Stimulated activated CD8-positive, alpha-beta memory T cell treated with anti-CD3 and anti-CD28 coated beads, Interleukin-15, amount 100 ng/mL, for 1 hour (primary cell): ENCODE measurements at regions not wholly inside any gene's neighbourhood (a gene's known extent, or its start where the extent isn't known, plus 50 kb on each side); places are given as distances from the start of the nearest gene placed in this dataset.
"Not testable (repeated sequence)": the region's sequence is repeated elsewhere in the genome, so short reads cannot be mapped to it uniquely, and the experiment has no call there.

Experiments used
- DNase-seq: peaks from one replicate; pipeline ENCODE4 v3.0.0-alpha.2; 2020; ENCODE audit warnings: low read depth

GRCh38 chr10:129165076-129165720 is 301.8 kb upstream of the MGMT start:
- no peak for DNase-seq

DNA sequence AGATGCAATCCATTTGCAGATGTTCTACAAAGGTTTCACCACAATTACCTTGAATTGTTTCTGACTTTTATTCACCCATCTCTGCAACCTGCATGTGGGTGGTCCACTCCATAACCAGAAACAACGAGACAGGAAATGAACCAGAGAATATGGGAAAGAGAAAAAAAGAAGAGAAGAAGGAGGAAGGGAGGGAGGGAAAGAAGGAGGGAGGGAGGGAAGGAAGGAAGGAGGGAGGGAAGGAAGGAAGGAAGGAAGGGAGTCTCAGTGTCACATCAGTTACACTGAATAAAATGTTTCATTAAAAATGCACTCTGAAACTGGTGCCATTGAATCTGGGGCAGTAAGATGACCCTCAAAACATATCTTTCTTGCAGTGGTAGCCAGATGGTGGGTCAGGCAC is 301.3 kb upstream of the MGMT start:
- DNase-seq: no peak

- DNase-seq: no peak
These were observed 298.4 kb upstream of the MGMT start for GRCh38 chr10:129168660-129169059.

DNA sequence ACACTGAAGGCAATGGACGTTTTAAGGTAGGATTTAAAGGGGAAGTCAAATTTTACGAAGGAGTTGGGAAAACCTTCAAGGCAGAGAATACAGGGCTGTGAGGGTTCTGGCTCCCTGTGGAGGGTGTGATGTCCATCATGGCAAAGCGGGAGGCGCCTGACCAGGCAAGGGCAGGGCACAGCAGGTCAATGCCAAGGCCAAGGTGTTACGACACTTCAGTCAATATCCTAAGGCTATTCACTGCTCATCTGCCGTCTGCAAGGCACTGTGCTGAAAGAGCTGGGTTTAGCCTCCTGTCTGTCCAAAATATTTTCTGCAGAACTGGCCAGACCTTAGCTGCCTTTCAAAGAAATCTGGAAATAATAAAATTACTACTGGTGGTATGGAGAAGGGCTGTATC is 297.9 kb upstream of the MGMT start:
- no peak for DNase-seq

GRCh38 chr10:129170812-129171211 is 296.2 kb upstream of the MGMT start:
- no peak for DNase-seq

DNA sequence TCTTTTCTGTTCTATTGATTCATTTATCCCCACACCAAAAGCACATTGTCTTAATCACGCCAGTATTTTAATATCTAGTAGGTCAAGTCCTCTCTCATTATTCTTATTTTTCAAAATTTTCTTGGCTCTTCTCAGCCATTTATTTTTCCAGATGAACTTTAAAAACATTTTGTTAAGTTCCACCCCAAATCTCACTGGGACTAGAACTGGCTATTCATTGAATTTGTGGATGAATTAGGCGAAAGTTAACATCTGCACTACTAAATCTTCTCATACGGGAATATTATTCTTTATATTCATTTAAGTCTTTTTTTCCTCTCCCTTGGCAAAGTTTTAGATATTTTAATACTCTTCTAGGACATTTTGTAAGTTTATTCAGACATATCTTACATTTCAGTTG is 295.2 kb upstream of the MGMT start:
- DNase-seq: no peak

GRCh38 chr10:129174232-129175014 is 292.6 kb upstream of the MGMT start:
- DNase-seq: no peak

DNA sequence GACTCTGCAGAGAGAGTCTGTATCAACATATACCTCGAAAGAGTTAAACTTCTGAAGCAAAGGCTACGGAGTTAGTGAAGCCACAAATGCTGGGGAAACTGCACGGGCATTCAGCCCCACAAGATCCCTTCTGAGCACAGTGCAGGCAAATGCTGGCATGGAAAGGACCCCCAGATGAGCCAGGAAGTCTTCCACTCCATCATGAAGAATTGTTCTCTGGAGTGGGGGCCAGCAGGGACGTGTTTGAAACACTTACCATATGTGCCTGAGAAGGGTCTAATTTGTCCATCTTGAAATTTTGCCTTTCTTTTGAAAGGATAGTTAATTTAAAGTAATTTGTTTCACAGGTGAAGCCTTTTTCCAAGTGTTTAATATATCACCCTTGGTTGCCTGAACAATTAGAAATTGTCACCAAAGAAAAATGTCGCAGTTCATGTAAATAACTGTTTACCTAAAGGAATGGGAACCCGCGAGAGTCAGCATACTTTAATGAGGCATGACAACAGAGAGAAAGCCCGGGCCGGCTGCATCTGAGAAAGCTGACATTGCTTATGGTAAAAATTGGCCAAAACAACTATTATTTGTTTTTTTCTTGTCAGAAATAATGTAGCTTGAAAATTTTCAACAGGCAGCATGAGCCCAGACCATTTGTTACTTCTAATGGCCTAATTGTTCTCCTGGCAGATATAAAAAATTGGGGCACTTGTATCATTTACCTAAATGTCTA is 287.6 kb upstream of the MGMT start:
- no peak for DNase-seq

- no peak for DNase-seq
These were observed 286.9 kb upstream of the MGMT start for GRCh38 chr10:129179972-129180678.

DNA sequence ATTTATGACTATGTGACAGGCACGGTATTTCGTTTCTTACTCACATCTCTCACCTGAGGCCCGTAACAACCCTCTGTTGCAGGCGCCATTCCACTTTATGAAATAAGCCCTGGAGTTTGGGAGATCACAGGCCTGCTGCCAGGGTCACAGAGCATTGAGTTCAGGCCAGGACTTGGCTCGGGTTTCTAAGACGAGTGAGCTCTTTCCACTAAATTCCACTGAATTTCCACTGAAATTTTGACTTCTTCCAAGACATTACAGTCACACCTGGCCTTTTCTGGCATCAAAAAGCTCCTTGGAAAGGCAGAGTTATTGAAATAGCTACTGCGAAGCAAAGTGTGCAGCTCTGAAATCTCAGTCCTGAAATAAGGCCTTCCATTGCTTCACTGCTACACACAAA is 282.8 kb upstream of the MGMT start:
- DNase-seq: no peak

DNA sequence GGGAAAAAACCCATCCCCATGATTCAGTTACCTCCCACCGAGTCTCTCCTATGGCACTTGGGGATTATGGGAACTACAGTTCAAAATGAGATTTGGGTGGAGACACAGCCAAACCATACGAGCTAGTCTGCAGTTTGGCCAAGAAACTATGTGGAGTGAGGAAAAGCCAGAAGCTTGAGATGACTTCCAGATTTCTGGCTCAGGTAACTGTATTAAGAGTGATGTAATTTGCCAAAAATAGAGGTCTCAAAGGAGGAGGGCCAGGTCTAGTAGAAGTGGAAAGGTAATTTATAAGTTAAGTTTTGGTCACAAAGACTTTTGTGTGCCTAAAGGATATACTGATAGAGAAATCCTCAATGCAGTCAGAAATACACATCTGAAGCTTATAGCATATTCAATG is 279.7 kb upstream of the MGMT start:
- no peak for DNase-seq

GRCh38 chr10:129191797-129192196 is 275.2 kb upstream of the MGMT start:
- no peak for DNase-seq

DNA sequence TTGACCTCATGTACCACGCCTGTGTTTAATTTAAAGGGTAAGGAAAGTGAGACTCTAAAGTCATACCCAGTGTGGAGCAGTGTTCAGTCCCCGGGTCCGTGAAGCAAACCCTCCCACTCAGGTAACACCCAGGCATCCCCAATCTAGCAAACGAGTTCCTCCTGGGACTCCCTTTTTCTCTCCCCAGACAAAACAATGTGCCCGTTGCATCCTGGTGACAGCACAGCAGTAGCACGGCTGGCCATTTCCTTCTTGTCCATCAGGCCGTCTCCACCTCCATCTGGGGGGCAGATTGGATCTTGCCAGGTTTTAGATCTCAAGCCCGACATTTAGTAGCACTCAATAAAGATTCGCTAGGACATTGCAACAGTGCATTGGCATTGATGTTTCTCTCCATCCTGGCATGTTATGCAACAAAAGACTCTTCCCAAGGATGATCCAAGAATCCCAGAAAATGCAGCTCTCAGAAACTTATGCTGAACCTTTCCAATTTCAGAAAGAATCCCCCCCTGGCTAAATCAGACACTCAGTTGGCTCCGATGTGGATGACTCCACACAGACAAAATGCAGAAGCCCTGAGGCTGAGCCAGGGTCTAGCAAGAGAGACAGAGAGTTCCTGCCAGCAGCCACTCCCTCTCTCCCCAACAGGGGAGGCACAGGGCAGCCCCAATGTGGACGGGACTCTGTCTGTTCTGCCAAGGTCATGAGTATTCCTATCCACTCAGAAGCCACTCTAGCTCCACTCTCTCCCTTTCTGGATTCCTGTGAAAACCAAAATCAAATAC is 274.5 kb upstream of the MGMT start:
- DNase-seq: no peak

DNA sequence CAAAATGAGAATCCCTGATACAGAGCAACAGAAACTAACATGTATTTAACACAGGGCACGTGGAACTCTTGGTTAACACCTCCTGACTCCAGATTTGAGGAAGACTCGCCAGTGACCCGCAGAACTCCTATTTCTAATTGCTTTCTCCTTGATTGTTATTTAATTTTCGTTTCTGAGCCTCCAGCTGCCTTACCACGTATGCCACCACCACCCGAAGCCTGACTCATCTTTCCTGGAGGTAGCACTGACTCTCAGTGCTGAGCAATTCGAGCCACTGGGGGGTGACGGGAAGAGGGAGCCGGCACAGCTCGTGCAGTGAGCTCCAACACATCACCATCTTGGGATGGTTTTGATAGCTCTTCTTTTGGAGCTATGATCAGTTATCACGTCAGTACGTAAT is 273.9 kb upstream of the MGMT start:
- DNase-seq: no peak

DNA sequence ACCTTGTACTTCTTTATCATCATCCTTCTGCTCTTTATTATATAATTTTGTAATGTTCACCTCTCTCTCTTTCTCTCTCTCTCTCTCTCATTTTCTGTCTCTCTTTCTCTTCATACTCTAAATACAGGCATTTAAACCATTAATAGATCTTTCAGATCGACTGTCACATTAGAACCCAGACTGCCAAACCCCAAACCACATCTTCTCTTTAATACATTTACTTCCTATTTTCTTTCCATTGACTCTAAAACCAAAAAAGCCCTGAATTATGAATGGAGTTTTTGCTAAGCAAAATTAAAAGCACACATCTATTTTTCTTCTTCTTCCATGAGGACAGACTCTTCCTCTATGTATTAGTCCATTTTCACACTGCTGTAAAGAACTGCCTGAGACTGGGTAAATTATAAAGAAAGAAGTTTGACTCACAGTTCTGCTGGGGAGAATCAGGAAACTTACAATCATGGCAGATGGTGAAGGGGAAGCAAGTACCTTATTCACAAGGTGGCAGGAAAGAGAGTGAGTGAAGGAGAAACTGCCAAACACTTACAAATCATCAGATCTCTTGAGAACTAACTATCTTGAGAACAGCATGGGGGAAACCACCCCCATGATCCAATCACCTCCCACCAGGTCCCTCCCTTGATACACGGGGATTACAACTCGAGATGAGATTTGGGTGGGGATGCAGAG is 272.7 kb upstream of the MGMT start:
- DNase-seq: no peak

- DNase-seq: no peak
These were observed 267.2 kb upstream of the MGMT start for GRCh38 chr10:129199826-129200225.

DNA sequence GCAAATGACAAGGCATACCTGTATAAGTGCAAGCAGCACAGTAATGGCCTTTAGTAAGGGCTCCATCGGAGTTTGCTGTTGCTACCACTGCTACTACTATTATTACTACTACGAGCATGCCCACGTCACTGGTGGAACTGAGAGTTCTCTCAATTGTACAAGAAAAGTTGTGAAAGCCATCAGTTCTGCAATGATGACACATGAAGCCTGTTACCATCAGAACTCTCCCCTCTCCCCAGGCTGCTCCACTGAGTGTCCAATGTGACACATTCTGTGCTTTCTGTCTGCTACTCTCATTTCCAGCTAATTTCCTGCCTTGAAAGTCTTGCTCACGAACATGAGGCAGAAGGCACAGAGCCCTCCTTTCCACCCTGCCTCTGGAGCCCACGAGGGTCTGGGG is 263.2 kb upstream of the MGMT start:
- DNase-seq: no peak

- no peak for DNase-seq
These were observed 259.7 kb upstream of the MGMT start for GRCh38 chr10:129207297-129207696.

GRCh38 chr10:129210876-129211275 is 256.2 kb upstream of the MGMT start:
- no peak for DNase-seq

GRCh38 chr10:129213256-129213655 is 253.8 kb upstream of the MGMT start:
- DNase-seq: no peak

- DNase-seq: not testable (repeated sequence)
These were observed 253.0 kb upstream of the MGMT start for GRCh38 chr10:129213996-129214395.
